DND-41 (cell line): ENCODE measurements at regions not wholly inside any gene's neighbourhood (a gene's known extent, or its start where the extent isn't known, plus 50 kb on each side); places are given as distances from the start of the nearest gene placed in this dataset.
A peak's percentile ranks its signal among the peaks of the same experiment; 100 is the strongest.

ENCODE experiments used
- ATAC-seq: fragments of 200-7000 bp; cut with Tn5 transposase; 3 replicates; pipeline ENCODE4 v1.9.1; 2021; ENCODE audit warnings: low read depth; ENCODE audit not compliant: insufficient read depth
- DNase-seq: peaks from one replicate; pipeline ENCODE4 v3.0.0-alpha.2; 2020
- H2AFZ ChIP-seq: 2 replicates; pipeline ENCODE4 v1.6.0; 2012; ENCODE audit warnings: low read depth, low read length
- H3K27ac ChIP-seq: 2 replicates; pipeline ENCODE4 v1.5.1; 2012; ENCODE audit warnings: low read length, inconsistent platforms
- H3K27me3 ChIP-seq: fragments of 200-600 bp; sonication (generic); 2 replicates; pipeline ENCODE4 v1.6.0; 2012; ENCODE audit warnings: low read length, mild to moderate bottlenecking, inconsistent platforms; ENCODE audit not compliant: insufficient read depth, poor library complexity
- H3K36me3 ChIP-seq: 2 replicates; pipeline ENCODE4 v1.5.1; 2012; ENCODE audit warnings: low read length, inconsistent platforms; ENCODE audit not compliant: insufficient read depth
- H3K4me1 ChIP-seq: 2 replicates; pipeline ENCODE4 v1.5.1; 2012; ENCODE audit warnings: mild to moderate bottlenecking, low read length; ENCODE audit not compliant: insufficient read depth
- H3K4me2 ChIP-seq: 2 replicates; pipeline ENCODE4 v1.6.0; 2012; ENCODE audit warnings: mild to moderate bottlenecking, moderate library complexity, low read length, inconsistent platforms; ENCODE audit not compliant: insufficient read depth
- H3K4me3 ChIP-seq, 2 experiments: fragments of 200-600 bp in 1 of 2; shearing (Covaris generic) in 1 of 2; 2 replicates each; pipeline ENCODE4 v1.5.1; 2012 to 2016; ENCODE audit warnings: inconsistent platforms in 2 of 2, low read length in 2 of 2, mild to moderate bottlenecking in 2 of 2, low read depth in 1 of 2, moderate library complexity in 1 of 2
- H3K79me2 ChIP-seq: 2 replicates; pipeline ENCODE4 v1.6.0; 2012; ENCODE audit warnings: low read length, inconsistent platforms; ENCODE audit not compliant: insufficient read depth
- H3K9ac ChIP-seq: 2 replicates; pipeline ENCODE4 v1.6.0; 2012; ENCODE audit warnings: low read depth, mild to moderate bottlenecking, inconsistent platforms, low read length, moderate library complexity
- H3K9me3 ChIP-seq: 2 replicates; pipeline ENCODE4 v1.5.1; 2012; ENCODE audit warnings: low read length, moderate library complexity, mild to moderate bottlenecking, inconsistent platforms; ENCODE audit not compliant: insufficient read depth, severe bottlenecking
- H4K20me1 ChIP-seq: 2 replicates; pipeline ENCODE4 v1.6.0; 2012; ENCODE audit warnings: low read length; ENCODE audit not compliant: insufficient read depth
- EZH2 ChIP-seq: IDR thresholded peaks from 3 replicates; pipeline ENCODE4 v1.6.1; 2012; ENCODE audit warnings: borderline replicate concordance, low read depth, mild to moderate bottlenecking, moderate library complexity, low read length, inconsistent platforms; ENCODE audit not compliant: severe bottlenecking
- TF ChIP-seq, protein P1 (sequence below): IDR thresholded peaks from 2 replicates; pipeline ENCODE4 v1.5.1; 2012; ENCODE audit warnings: borderline replicate concordance, low read length, moderate library complexity, mild to moderate bottlenecking; ENCODE audit not compliant: poor library complexity, severe bottlenecking; ENCODE audit errors: extremely low read depth

DNA sequence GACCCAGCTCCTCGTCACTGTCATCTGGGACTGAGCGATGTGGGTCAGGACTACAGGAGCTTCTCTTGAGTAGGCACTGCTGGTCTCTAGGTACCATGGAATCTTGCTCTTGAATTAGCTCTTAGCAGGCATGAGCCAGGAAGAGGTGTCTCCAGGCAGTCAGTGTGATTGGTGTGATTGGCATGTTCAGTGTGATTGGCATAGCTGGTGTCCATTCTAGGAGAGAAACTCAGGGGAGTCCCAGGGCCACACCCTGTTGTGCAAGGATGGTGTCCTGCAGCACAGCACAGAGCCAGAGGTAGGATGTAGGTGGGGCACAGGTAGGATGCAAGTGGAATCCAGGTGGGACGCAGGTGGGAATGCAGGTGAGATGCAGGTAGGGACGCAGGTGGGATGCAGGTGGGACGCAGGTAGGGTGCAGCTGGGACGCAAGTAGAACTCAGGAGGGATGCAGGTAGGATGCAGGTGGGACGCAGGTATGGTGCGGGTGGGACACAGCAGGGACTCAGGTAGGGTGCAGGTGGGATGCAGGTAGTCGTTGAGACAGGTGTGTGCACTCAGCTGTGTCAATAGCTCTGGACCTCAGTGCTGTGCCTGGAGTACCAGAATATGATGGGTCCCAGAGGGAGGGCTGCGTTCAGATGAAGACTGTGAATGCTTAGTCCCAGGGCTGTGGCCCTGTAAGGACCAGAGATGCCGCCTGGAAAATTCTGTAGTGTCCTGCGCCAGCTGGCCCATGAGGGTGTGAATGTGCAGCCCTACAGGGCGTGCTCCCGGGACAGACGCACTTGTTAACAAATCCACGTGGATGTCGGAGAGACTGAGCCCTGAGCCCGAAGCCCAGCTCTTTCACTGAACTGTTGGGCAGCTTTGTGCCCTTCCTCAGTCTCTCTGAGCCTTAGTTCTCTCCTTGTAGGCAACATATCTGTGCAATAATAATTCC is 248.2 kb upstream of the PITRM1 start:
- no peaks in the 10 kb centered on the region for H3K9me3 ChIP-seq
- H4K20me1 ChIP-seq: no peaks in the 10 kb centered on the region
- no peaks in the 10 kb centered on the region for H3K36me3 ChIP-seq
- no peak overlapping the region for H2AFZ ChIP-seq
- H3K4me1 ChIP-seq: peaks cover 14% of the 10 kb centered on the region
- H3K4me3 ChIP-seq: no peak overlapping the region
- TF ChIP-seq, protein P1, sequence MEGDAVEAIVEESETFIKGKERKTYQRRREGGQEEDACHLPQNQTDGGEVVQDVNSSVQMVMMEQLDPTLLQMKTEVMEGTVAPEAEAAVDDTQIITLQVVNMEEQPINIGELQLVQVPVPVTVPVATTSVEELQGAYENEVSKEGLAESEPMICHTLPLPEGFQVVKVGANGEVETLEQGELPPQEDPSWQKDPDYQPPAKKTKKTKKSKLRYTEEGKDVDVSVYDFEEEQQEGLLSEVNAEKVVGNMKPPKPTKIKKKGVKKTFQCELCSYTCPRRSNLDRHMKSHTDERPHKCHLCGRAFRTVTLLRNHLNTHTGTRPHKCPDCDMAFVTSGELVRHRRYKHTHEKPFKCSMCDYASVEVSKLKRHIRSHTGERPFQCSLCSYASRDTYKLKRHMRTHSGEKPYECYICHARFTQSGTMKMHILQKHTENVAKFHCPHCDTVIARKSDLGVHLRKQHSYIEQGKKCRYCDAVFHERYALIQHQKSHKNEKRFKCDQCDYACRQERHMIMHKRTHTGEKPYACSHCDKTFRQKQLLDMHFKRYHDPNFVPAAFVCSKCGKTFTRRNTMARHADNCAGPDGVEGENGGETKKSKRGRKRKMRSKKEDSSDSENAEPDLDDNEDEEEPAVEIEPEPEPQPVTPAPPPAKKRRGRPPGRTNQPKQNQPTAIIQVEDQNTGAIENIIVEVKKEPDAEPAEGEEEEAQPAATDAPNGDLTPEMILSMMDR: no peak
- no peak for TF ChIP-seq EZH2
- H3K27me3 ChIP-seq: no peaks in the 10 kb centered on the region
- H3K79me2 ChIP-seq: no peaks in the 10 kb centered on the region
- no peak for DNase-seq
- ATAC-seq: 0 out of 3 replicates have a peak, but pooled peaks have one; percentile 2
- no peak overlapping the region; the same call in 1 of the 2 replicates for H3K4me2 ChIP-seq
- no peak overlapping the region for H3K9ac ChIP-seq
- H3K27ac ChIP-seq: no peak overlapping the region

- no peaks in the 10 kb centered on the region for H3K27me3 ChIP-seq
- no peak overlapping the region for H3K4me3 ChIP-seq
- no peaks in the 10 kb centered on the region for H3K36me3 ChIP-seq
- peak overlapping the region; percentile 23 for H3K4me2 ChIP-seq
- no peaks in the 10 kb centered on the region for H3K9me3 ChIP-seq
- TF ChIP-seq EZH2: no peak
- TF ChIP-seq, protein P1: no peak
- H2AFZ ChIP-seq: no peak overlapping the region
- H3K9ac ChIP-seq: no peak overlapping the region
- H4K20me1 ChIP-seq: no peaks in the 10 kb centered on the region
- peak; percentile 86 for ATAC-seq
- H3K4me1 ChIP-seq: peaks cover 14% of the 10 kb centered on the region
- peak; percentile 74 for DNase-seq
- no peaks in the 10 kb centered on the region for H3K79me2 ChIP-seq
- no peak overlapping the region for H3K27ac ChIP-seq
Observed at GRCh38 chr10:3419719-3420495, 247.3 kb upstream of the PITRM1 start.

DNA sequence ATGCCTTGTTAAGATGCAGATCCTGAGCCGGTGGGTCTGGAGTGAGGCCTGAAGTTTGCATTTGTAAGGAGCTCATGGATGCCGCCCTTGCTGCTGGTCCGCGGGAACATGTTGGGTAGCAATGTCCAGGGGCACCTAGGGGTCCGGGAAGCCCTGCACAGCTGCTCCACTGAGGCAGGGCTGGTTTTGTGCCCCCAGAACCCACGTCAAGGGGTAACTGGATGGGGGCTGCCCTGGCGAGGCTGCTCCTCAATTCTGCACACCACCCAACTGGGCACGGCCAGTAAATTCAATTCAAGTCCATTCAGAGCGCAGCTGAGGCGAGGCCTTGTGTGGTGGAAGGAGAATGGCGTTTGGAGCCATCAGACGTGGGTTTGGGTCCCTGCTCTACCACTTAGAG is 246.3 kb upstream of the PITRM1 start:
- Histone ChIP-seq H3K4me3 (no peak overlapping the region), H3K27ac (no peak overlapping the region), H3K4me2 (no peak overlapping the region), H3K4me1 (peaks cover 14% of the 10 kb centered on the region), H3K27me3 (no peaks in the 10 kb centered on the region), H3K9me3 (no peaks in the 10 kb centered on the region), H3K36me3 (no peaks in the 10 kb centered on the region), H3K79me2 (no peaks in the 10 kb centered on the region), H3K9ac (no peak overlapping the region), H4K20me1 (no peaks in the 10 kb centered on the region), H2AFZ (no peak overlapping the region)
- no peak for TF ChIP-seq EZH2
- TF ChIP-seq, protein P1: no peak
- ATAC-seq (no peak), DNase-seq (no peak)
